Heart left ventricle (tissue), 16 donors: ENCODE measurements at regions not wholly inside any gene's neighbourhood (a gene's known extent, or its start where the extent isn't known, plus 50 kb on each side); places are given as distances from the start of the nearest gene placed in this dataset.

Source experiments
- ATAC-seq, 4 donors: fragments of 200-7000 bp; cut with Tn5 transposase; one replicate each; pipeline ENCODE4 v1.9.1; 2020 to 2022; ENCODE audit warnings: moderate library complexity in 4 of 4, mild to moderate bottlenecking in 3 of 4, moderate number of reproducible peaks in 1 of 4
- DNase-seq, 5 donors: peaks; one replicate each; pipeline ENCODE4 v3.0.0-alpha.2; 2020
- H3K27ac ChIP-seq, 12 donors: fragments of 200-600 bp; sonication (generic) in 4 of 12; one replicate each; pipeline versions ENCODE4 v1.5.0 to v1.8.0; 2016 to 2022; ENCODE audit warnings: mild to moderate bottlenecking in 2 of 12
- H3K27me3 ChIP-seq, 9 donors: fragments of 200-600 bp; sonication (generic) in 2 of 9; one replicate each; pipeline versions ENCODE4 v1.5.1 to v1.8.0; 2016 to 2022; ENCODE audit warnings: mild to moderate bottlenecking in 3 of 9
- H3K36me3 ChIP-seq, 9 donors: fragments of 200-600 bp; sonication (generic) in 2 of 9; one replicate each; pipeline versions ENCODE4 v1.5.0 to v1.8.0; 2018 to 2022; ENCODE audit warnings: mild to moderate bottlenecking in 2 of 9
- H3K4me1 ChIP-seq, 12 donors: fragments of 200-600 bp; sonication (generic) in 4 of 12; one replicate each; pipeline versions ENCODE4 v1.5.0 to v1.8.0; 2016 to 2022; ENCODE audit warnings: mild to moderate bottlenecking in 3 of 12
- H3K4me3 ChIP-seq, 12 donors: fragments of 200-600 bp; sonication (generic) in 4 of 12; one replicate each; pipeline versions ENCODE4 v1.5.0 to v1.8.0; 2017 to 2022; ENCODE audit warnings: mild to moderate bottlenecking in 9 of 12, moderate library complexity in 4 of 12
- H3K9me3 ChIP-seq, 12 donors: fragments of 200-600 bp; sonication (generic) in 4 of 12; one replicate each; pipeline versions ENCODE4 v1.5.0 to v1.8.0; 2016 to 2022; ENCODE audit warnings: mild to moderate bottlenecking in 1 of 12
- POLR2A ChIP-seq, 2 donors: fragments of 450-650 bp; IDR thresholded peaks; one replicate each; pipeline ENCODE4 v1.6.1; 2017; ENCODE audit warnings: antibody characterized with exemption in 2 of 2, mild to moderate bottlenecking in 2 of 2, moderate library complexity in 2 of 2
- WGBS, 4 donors: extraction: QIAGEN DNeasy Blood & Tissue Kit in 2 of 4; methylation state at CpG; one replicate each; pipeline versions ENCODE4 v1.1.5 to v1.1.7; 2013 to 2018; 5-methylcytosine and 5-hydroxymethylcytosine counted together
- intact Hi-C, 10 donors: fragments of 100-400 bp; cut with DNase I; formaldehyde crosslinking; loops; one replicate each; pipeline versions ENCODE4 v1.11.1 to v1.14.2; 2022
- TF ChIP-seq, protein P1 (sequence below), 12 donors: fragments of 200-600 bp; sonication (generic) in 4 of 12; IDR thresholded peaks; one replicate each; pipeline versions ENCODE4 v1.5.0 to v1.8.0; 2018 to 2022; ENCODE audit warnings: antibody characterized with exemption in 12 of 12, mild to moderate bottlenecking in 5 of 12
- donor health status: ischemic (EF 13 %, LVEDD 7.1; RV severe dilation, severe dysfunction).
- donor health status: healthy with polysubstance abuse.
- donor health status: DM: no; HTN: yes; CAD: no.
- donor health status: DM: no; HTN: no; CAD: no.
- donor health status: ischemic (EF 25% LVEDD 6.9; RV normal size, moderate dysfunction).
- donor health status: ischemic (EF 25% LVEDD 5.7; RV mildly dilated, moderate dysfunction).
- donor health status: healthy.
- donor health status: DM: yes; HTN: yes; CAD: no.
- donor health status: ischemic (EF 35%, LVEDD 5.7; RV mildly dilated, moderate dysfunction).
- donor health status: nonischemic (EF 11% LVEDD 7.7; RV severe dilation, severe dysfunction).
- donor health status: DM: yes; HTN: yes; CAD: no.
- donor health status: PGD.
- donor health status: ischemic (EF 29% LVEDD 5.4; RV normal size, mild dysfunction).
- donor health status: nonischemic (EF 23%, LVEDD 6.1; RV moderate dilation, normal function).

DNA sequence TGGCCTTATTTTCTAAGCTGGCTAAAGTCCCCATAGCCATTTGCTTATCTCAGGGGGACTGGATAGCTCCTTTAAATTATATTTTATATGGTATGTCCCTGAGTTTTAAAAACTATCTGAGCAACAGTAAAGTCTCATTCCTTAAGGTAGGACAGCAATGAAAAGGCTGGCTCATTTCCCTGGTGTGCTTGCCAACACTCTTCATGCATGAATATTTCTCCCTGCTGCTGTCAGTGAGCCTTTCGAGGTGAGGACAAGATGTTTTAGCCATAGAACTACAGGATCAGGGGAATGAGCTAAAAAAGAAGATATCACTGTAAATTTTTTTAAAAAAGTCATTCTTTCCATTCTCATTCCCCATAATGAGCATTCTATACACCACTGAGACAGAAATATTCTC is 427.3 kb upstream of the FAM241A start:
- H3K9me3 ChIP-seq: no peaks in the 10 kb centered on the region
- intact Hi-C loops: no loop called here
- TF ChIP-seq, protein P1, sequence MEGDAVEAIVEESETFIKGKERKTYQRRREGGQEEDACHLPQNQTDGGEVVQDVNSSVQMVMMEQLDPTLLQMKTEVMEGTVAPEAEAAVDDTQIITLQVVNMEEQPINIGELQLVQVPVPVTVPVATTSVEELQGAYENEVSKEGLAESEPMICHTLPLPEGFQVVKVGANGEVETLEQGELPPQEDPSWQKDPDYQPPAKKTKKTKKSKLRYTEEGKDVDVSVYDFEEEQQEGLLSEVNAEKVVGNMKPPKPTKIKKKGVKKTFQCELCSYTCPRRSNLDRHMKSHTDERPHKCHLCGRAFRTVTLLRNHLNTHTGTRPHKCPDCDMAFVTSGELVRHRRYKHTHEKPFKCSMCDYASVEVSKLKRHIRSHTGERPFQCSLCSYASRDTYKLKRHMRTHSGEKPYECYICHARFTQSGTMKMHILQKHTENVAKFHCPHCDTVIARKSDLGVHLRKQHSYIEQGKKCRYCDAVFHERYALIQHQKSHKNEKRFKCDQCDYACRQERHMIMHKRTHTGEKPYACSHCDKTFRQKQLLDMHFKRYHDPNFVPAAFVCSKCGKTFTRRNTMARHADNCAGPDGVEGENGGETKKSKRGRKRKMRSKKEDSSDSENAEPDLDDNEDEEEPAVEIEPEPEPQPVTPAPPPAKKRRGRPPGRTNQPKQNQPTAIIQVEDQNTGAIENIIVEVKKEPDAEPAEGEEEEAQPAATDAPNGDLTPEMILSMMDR (IDR thresholded peaks at IDR 0.05): no peak
- TF ChIP-seq POLR2A (IDR thresholded peaks at IDR 0.05): no peak
- no peaks in the 10 kb centered on the region for H3K4me1 ChIP-seq
- DNase-seq (no peak), ATAC-seq (no peak)
- H3K36me3 ChIP-seq: no peaks in the 10 kb centered on the region
- no peak overlapping the region for H3K4me3 ChIP-seq
- H3K27me3 ChIP-seq: peaks cover 0 to 5% (median 0%) of the 10 kb centered on the region in 9 donors
- no peak overlapping the region for H3K27ac ChIP-seq
- 30 to 50% (median 37%) methylated on average over 1 of the region's 1 CpG for WGBS, 4 donors

DNA sequence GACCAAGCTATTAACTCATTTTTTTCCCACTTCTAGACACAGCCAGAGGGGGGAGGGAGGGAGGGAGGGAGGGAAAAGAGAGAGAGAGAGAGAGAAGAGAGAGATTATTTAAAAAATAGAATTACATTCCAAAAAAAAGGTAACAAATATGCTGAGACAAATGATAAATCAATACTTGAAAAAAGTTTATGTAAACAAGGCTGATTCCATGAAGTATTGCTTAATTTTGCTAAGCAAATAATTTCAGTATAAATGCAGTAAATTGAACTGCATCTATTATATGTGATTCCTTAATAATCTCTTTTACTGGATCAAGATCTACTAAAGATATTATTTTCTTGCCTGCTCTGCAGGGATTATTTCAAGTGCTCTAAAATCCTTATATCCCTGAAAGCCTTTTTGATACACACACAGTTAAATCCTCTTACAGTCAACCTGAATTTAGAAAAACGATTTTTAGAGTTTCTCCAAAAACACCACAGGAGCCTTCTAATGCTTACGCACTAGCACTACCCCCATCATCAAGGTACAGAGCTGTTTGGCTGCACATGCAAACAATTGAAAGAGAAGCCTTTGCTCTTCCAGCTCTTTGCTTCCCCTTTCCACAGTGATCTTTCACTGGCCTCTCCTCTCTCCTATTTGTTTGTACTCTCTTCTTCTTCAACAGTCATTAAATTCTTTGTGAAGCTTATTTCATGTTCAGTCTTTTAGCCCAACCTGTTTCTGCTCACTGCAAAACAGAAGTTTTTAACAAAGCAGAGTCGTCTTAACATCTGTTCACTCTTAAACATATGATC is 426.3 kb upstream of the FAM241A start:
- 48 to 54% (median 54%) methylated on average over 3 of the region's 3 CpGs for WGBS, 4 donors
- no peaks in the 10 kb centered on the region for H3K4me1 ChIP-seq
- no peaks in the 10 kb centered on the region for H3K9me3 ChIP-seq
- no peak for DNase-seq
- H3K27ac ChIP-seq: no peak overlapping the region
- no peak for TF ChIP-seq POLR2A (IDR thresholded peaks at IDR 0.05)
- TF ChIP-seq, protein P1 (IDR thresholded peaks at IDR 0.05): no peak
- no peak overlapping the region for H3K4me3 ChIP-seq
- H3K27me3 ChIP-seq: peaks cover 0 to 5% (median 0%) of the 10 kb centered on the region in 9 donors
- ATAC-seq: no peak
- H3K36me3 ChIP-seq: no peaks in the 10 kb centered on the region
- intact Hi-C loops: no loop called here

DNA sequence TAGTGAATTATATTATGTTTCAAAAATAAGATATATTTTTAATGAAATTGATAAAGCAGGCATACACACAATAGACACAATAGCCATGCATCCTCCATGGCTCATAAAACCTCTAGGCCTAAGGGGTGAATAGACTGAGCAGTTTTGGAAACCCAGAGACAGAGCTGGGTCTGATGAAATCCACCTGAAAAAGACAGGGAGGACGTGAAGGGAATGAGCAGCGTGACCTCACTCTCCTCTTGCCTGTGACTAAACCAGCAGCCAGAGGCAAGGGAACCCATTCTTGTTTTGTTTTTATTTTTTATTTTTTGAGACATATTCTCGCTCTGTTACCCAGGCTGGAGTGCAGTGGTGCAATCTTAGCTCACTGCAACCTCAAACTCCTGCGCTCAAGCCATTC is 424.4 kb upstream of the FAM241A start:
- Histone ChIP-seq H3K36me3 (no peaks in the 10 kb centered on the region), H3K27me3 (no peaks in the 10 kb centered on the region), H3K9me3 (no peaks in the 10 kb centered on the region), H3K27ac (no peak overlapping the region), H3K4me3 (no peak overlapping the region), H3K4me1 (no peaks in the 10 kb centered on the region)
- intact Hi-C loops: no loop called here
- no peak for DNase-seq
- TF ChIP-seq, protein P1 (IDR thresholded peaks at IDR 0.05): no peak
- TF ChIP-seq POLR2A (IDR thresholded peaks at IDR 0.05): no peak
- WGBS, 4 donors: 82 to 88% (median 83%) methylated on average over 4 of the region's 4 CpGs
- ATAC-seq: no peak

DNA sequence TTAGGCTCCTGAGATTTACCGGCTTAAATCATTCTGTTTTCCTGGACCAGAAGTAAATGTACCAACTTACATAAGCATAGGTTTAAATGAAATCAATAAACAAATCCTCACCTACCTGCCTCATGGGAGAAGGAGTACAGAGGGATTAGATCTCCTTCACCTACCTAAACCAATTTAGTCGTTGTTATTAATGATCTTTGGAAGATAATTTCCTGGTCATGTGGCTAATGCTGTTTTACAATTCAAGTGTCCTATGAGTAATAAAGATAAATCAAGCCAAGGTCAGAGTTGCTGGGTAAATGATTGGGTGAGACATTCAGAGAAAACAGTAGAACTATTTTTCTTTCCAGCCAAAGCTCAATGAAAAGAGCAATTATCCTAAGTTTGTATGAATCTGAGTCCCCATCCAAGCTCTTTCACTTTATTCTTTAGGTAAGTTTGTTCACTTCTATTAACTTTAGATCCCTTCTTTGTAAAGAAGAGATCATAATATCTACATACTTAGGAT is 423.0 kb upstream of the FAM241A start:
- Histone ChIP-seq H3K4me1 (no peaks in the 10 kb centered on the region), H3K36me3 (no peaks in the 10 kb centered on the region), H3K27ac (no peak overlapping the region), H3K27me3 (no peaks in the 10 kb centered on the region), H3K9me3 (no peaks in the 10 kb centered on the region), H3K4me3 (no peak overlapping the region)
- 74 to 85% (median 78%) methylated on average over 2 of the region's 2 CpGs for WGBS, 4 donors
- ATAC-seq: no peak
- no peak for TF ChIP-seq POLR2A (IDR thresholded peaks at IDR 0.05)
- TF ChIP-seq, protein P1 (IDR thresholded peaks at IDR 0.05): no peak
- intact Hi-C loops: no loop called here
- DNase-seq: no peak
